Fibroblast of the aortic adventitia (primary cell): ENCODE measurements at regions not wholly inside any gene's neighbourhood (a gene's known extent, or its start where the extent isn't known, plus 50 kb on each side); places are given as distances from the start of the nearest gene placed in this dataset.
A peak's percentile ranks its signal among the peaks of the same experiment; 100 is the strongest.
"Not testable (repeated sequence)": the region's sequence is repeated elsewhere in the genome, so short reads cannot be mapped to it uniquely, and the experiment has no call there.

ENCODE experiments used
- DNase-seq: peaks from one replicate; pipeline ENCODE4 v3.0.0-alpha.2; 2010; ENCODE audit warnings: low read depth
- H3K4me3 ChIP-seq: 2 replicates; pipeline ENCODE4 v1.5.1; 2011; ENCODE audit warnings: low read depth, mild to moderate bottlenecking, control low read depth, low read length, moderate library complexity
- TF ChIP-seq, protein P1 (sequence below): IDR thresholded peaks from 2 replicates; pipeline ENCODE4 v1.5.1; 2011; ENCODE audit warnings: mild to moderate bottlenecking, low read length, control low read depth, inconsistent platforms; ENCODE audit not compliant: insufficient read depth

DNA sequence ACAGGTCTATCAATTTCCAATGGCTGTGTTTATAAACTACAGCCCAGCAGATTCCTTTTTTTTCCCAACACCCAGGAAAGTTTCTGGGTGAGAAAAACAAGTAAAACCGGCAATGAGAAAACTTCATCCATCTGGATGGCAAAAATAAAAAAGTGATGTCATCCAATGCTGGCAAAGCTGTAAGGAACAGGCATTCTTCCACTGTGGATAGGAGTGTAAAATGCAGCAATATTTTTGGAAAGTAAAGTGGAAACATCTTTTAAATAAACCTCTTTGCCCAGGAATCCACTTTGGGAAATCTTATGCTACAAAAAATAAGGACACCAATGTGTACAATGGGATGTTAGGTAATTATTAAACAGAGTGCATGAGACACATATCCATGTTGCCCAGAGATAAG, 102.1 kb upstream of the NT5E start:
- no peak overlapping the region for H3K4me3 ChIP-seq
- TF ChIP-seq, protein P1, sequence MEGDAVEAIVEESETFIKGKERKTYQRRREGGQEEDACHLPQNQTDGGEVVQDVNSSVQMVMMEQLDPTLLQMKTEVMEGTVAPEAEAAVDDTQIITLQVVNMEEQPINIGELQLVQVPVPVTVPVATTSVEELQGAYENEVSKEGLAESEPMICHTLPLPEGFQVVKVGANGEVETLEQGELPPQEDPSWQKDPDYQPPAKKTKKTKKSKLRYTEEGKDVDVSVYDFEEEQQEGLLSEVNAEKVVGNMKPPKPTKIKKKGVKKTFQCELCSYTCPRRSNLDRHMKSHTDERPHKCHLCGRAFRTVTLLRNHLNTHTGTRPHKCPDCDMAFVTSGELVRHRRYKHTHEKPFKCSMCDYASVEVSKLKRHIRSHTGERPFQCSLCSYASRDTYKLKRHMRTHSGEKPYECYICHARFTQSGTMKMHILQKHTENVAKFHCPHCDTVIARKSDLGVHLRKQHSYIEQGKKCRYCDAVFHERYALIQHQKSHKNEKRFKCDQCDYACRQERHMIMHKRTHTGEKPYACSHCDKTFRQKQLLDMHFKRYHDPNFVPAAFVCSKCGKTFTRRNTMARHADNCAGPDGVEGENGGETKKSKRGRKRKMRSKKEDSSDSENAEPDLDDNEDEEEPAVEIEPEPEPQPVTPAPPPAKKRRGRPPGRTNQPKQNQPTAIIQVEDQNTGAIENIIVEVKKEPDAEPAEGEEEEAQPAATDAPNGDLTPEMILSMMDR: no peak
- peak; percentile 40 for DNase-seq

DNA sequence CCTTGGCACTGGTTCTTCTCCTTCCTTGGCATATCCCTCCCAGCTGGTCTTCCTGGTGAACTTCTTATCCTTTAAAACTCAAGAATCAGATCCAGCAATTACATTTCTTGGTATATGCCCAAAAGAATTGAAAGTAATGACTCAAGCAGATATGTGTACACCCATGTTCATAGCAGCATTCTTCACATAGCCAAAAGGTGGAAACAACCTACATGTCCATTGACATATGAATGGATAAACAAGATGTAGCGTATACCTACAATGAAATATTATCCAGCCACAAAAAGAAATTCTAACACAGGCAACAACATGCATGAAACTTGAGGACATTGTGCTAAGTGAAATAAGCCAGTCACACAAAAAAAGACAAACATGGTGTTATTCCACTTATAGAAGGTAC, 103.7 kb upstream of the NT5E start:
- no peak for DNase-seq

DNA sequence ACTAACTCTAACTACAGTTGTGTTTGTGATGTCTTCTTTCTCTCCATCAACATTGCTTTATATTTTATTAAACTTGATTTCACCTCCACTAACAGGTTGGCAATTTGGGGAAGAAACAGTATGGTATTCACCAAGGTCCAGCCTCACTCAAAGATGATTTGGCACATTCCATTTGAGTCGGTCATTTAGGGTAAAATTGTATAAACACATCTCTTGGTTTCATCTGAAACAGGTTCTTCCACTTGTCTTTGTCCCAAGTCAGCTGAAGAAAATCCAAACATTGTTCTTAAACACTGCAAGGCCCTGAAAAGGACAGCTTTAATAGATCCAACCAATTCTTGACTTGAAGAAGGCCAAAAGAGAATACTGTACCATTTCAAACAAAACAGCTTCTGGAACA, 104.9 kb upstream of the NT5E start:
- TF ChIP-seq, protein P1: no peak
- H3K4me3 ChIP-seq: no peak overlapping the region
- no peak for DNase-seq

More for the DNA sequence above, 103.7 kb upstream of the NT5E start:
- TF ChIP-seq, protein P1: no peak
- no peak overlapping the region for H3K4me3 ChIP-seq

DNA sequence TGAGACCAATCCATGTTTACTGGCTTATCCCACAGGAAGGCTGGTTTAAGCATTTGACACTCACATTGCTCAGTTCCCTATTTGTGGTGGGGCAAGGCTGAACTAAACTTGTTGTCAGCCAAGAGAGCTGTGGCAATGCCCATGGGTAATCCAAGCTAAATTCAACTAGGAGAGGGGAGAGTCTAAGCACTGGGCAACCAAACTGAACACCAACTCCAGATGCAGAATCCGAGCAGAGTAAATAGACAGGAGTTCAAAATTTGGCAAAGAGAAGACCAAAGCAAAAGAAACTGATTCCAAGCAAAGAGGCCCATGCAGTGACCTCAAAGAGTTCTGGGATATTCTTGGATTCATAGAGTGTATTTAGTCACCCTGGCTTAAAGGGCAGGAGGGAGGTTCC, 106.5 kb upstream of the NT5E start:
- no peak overlapping the region for H3K4me3 ChIP-seq
- TF ChIP-seq, protein P1: no peak
- no peak for DNase-seq

DNA sequence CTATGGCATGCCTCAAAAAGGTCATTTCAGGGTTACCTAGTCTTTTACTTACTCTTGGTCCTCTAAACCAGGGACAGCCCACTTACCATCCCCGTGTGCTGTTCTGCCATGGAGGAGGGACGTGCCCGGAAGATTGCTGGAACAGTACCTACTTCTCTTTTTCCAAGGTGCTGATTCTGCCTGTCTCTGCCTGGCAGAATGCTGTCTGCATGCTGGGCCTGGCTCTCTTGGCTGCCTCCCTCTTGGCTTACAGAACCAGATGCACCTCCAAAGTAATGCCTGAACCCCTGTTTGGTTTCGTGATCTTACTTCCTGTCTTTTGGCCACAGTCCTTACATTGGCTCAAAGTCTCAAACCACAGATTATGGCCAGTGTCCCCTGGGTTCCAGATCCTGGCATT, 120.7 kb upstream of the NT5E start:
- no peak overlapping the region for H3K4me3 ChIP-seq
- TF ChIP-seq, protein P1: no peak
- no peak for DNase-seq

DNA sequence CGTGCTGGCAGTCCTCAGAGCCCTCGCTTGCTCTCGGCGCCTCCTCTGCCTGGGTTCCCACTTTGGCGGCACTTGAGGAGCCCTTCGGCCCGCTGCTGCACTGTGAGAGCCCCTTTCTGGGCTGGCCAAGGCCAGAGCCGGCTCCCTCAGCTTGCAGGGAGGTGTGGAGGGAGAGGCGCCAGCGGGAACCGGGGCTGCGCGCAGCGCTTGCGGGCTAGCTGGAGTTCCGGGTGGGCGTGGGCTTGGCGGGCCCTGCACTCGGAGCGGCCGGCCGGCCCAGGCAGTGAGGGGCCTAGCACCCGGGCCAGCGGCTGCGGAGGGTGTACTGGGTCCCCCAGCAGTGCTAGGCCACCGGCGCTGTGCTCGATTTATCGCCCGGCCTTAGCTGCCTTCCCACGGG, 124.1 kb upstream of the NT5E start:
- not testable (repeated sequence) for DNase-seq, H3K4me3 ChIP-seq

DNA sequence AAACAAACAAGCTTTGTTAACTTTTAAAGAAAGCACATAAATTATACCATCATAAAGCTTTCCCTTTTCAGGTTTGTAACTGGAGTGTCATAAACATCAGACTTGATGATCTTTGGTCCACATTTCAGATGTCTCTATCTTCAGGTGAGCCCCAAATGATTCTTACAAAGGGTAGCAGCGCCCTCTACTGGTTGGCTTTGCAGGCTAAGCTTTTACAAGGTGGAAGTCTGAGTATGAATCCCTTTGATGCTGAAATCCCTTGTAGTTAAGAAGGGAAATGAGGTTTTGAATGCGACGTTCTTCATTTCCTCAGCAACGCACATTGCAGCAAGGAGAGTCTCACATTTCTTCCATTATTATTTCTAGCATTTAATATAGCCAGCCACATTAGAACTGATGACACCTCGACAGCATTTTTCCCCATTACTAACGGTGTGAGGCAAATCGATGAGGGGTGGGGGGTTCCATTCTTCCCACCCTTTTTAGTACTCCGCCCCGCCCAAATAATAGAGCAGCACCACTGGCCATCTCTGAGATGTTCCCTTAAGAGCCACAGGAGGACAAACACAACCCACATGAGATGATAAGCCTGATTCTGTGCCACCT, 126.3 kb upstream of the NT5E start:
- TF ChIP-seq, protein P1: peak; percentile 90
- peak; percentile 89 for DNase-seq
- H3K4me3 ChIP-seq: no peak overlapping the region
